Endothelial cell of umbilical vein (primary cell): ENCODE measurements at regions not wholly inside any gene's neighbourhood (a gene's known extent, or its start where the extent isn't known, plus 50 kb on each side); places are given as distances from the start of the nearest gene placed in this dataset.

ENCODE experiments used
- BruUV-seq: library from RNA; stranded (reverse); fragments of 400-500 nt; replicated peaks from 2 replicates; lab custom pipeline; 2021; lab: Mats Ljungman, UMichigan
- CTCF ChIA-PET: fragments of 300-600, 350-600 bp; sonication (Branson Sonifier 250); formaldehyde crosslinking; loops from one replicate; lab custom pipeline; 2021; ENCODE audit warnings: antibody characterized with exemption, inconsistent platforms; lab: Charles Lee
- POLR2A ChIA-PET: fragments of 300-600, 350-600 bp; sonication (Branson Sonifier 250); formaldehyde crosslinking; loops from one replicate; lab custom pipeline; 2021; ENCODE audit warnings: antibody characterized with exemption, inconsistent platforms; lab: Charles Lee
- DNase-seq: peaks from one replicate; pipeline ENCODE4 v3.0.0-alpha.2; 2011; ENCODE audit warnings: low read depth, low spot score
- FAIRE-seq: peaks from 2 replicates; lab custom pipeline; 2011; peaks lifted over from hg19 to GRCh38; lab: Jason Lieb, UNC
- H2AFZ ChIP-seq: 2 replicates; pipeline ENCODE4 v1.6.0; 2012; ENCODE audit warnings: low read depth, low read length, control low read depth, inconsistent platforms
- H3K27ac ChIP-seq: 2 replicates; pipeline ENCODE4 v1.5.1; 2011; ENCODE audit warnings: low read depth, mild to moderate bottlenecking, control low read depth, low read length, moderate library complexity; ENCODE audit not compliant: insufficient read depth
- H3K27me3 ChIP-seq, 2 experiments: 2 replicates each; pipeline versions ENCODE4 v1.6.0 to v1.6.1; 2011; ENCODE audit warnings: low read length in 2 of 2, mixed read lengths in 1 of 2; ENCODE audit not compliant: control insufficient read depth in 2 of 2, insufficient read depth in 2 of 2
- H3K36me3 ChIP-seq, 2 experiments: 2 replicates in 1 of 2; 3 replicates in 1 of 2; pipeline ENCODE4 v1.5.1; 2011; ENCODE audit warnings: low read length in 2 of 2, mild to moderate bottlenecking in 1 of 2, moderate library complexity in 1 of 2; ENCODE audit not compliant: control insufficient read depth in 2 of 2, insufficient read depth in 2 of 2; ENCODE audit errors: extremely low read depth in 1 of 2
- H3K4me1 ChIP-seq: 3 replicates; pipeline ENCODE4 v1.5.1; 2011; ENCODE audit warnings: mild to moderate bottlenecking, low read length; ENCODE audit not compliant: control insufficient read depth, insufficient read depth; ENCODE audit errors: extremely low read depth
- H3K4me2 ChIP-seq: 2 replicates; pipeline ENCODE4 v1.6.1; 2011; ENCODE audit warnings: low read length, control low read depth, mixed read lengths; ENCODE audit not compliant: insufficient read depth
- H3K4me3 ChIP-seq, 3 experiments: fragments of 200-600 bp in 1 of 3; sonication (generic), shearing (Covaris generic) in 1 of 3; replicated peaks in 1 of 3; 2 replicates each; pipeline ENCODE4 v1.5.1; 2011 to 2016; ENCODE audit warnings: control low read depth in 3 of 3, low read length in 3 of 3, mild to moderate bottlenecking in 2 of 3, inconsistent platforms in 1 of 3, low read depth in 1 of 3, moderate library complexity in 1 of 3; ENCODE audit not compliant: insufficient read depth in 1 of 3
- H3K79me2 ChIP-seq: 2 replicates; pipeline ENCODE4 v1.6.0; 2012; ENCODE audit warnings: low read length, inconsistent platforms; ENCODE audit not compliant: control insufficient read depth, insufficient read depth
- H3K9ac ChIP-seq: replicated peaks from 2 replicates; pipeline ENCODE3; 2011; ENCODE audit warnings: low read length, control low read depth; ENCODE audit not compliant: insufficient read depth; ENCODE audit errors: extremely low read depth
- H3K9me1 ChIP-seq: replicated peaks from 3 replicates; pipeline ENCODE4 v1.6.0; 2011; ENCODE audit warnings: mild to moderate bottlenecking, low read length; ENCODE audit not compliant: control insufficient read depth, insufficient read depth; ENCODE audit errors: extremely low read depth
- H3K9me3 ChIP-seq: replicated peaks from 2 replicates; pipeline ENCODE4 v1.5.1; 2012; ENCODE audit warnings: low read length, inconsistent platforms; ENCODE audit not compliant: control insufficient read depth, insufficient read depth
- H4K20me1 ChIP-seq: replicated peaks from 2 replicates; pipeline ENCODE3; 2011; ENCODE audit warnings: mild to moderate bottlenecking, low read length; ENCODE audit not compliant: control insufficient read depth, insufficient read depth; ENCODE audit errors: extremely low read depth
- EZH2 ChIP-seq: IDR thresholded peaks from 2 replicates; pipeline ENCODE4 v1.6.1; 2012; ENCODE audit warnings: borderline replicate concordance, low read depth, mild to moderate bottlenecking, moderate library complexity, low read length, inconsistent platforms; ENCODE audit not compliant: severe bottlenecking
- FOS ChIP-seq: IDR thresholded peaks from 2 replicates; pipeline ENCODE4 v1.6.1; 2011; ENCODE audit warnings: mild to moderate bottlenecking, low read length, moderate library complexity, borderline replicate concordance; ENCODE audit not compliant: insufficient read depth
- GATA2 ChIP-seq: IDR thresholded peaks from 2 replicates; pipeline ENCODE4 v1.7.0; 2011; ENCODE audit warnings: low read depth, mild to moderate bottlenecking, moderate library complexity, mixed read lengths, low read length; ENCODE audit not compliant: insufficient read length, insufficient read depth
- JUN ChIP-seq: IDR thresholded peaks from 2 replicates; pipeline ENCODE4 v1.6.1; 2011; ENCODE audit warnings: borderline replicate concordance, low read depth; ENCODE audit not compliant: insufficient read length, insufficient read depth
- MYC ChIP-seq: IDR thresholded peaks from one replicate; pipeline ENCODE4 v1.6.1; 2011; ENCODE audit warnings: mild to moderate bottlenecking, low read depth, low read length
- POLR2A ChIP-seq: IDR thresholded peaks from 2 replicates; pipeline ENCODE4 v1.6.1; 2012; ENCODE audit warnings: low read depth, mild to moderate bottlenecking, control low read depth, low read length
- POLR2AphosphoS5 ChIP-seq: IDR thresholded peaks from 2 replicates; pipeline ENCODE4 v1.6.1; 2012; ENCODE audit warnings: low read depth, mild to moderate bottlenecking, control low read depth, low read length, moderate library complexity; ENCODE audit not compliant: insufficient read depth
- dilution Hi-C: fragments of 300-500 bp; cut with MboI; formaldehyde crosslinking; loops from one replicate; pipeline ENCODE4 v1.15.0; 2019; ENCODE audit warnings: low sequenced_read_pairs; ENCODE audit not compliant: extremely low pct_ligation_motif_present
- intact Hi-C: fragments of 100-400 bp; cut with micrococcal nuclease; formaldehyde crosslinking; loops from one replicate; pipeline ENCODE4 v1.10.0; 2022
- TF ChIP-seq, protein P1 (sequence below): IDR thresholded peaks from 2 replicates; pipeline ENCODE4 v1.6.1; 2011; ENCODE audit not compliant: insufficient read depth, insufficient read length
- TF ChIP-seq, protein P2 (sequence below), 2 donors: IDR thresholded peaks; 1 replicate in 1 of 2; 2 replicates in 1 of 2; pipeline ENCODE4 v1.5.1; 2011; ENCODE audit warnings: low read length in 2 of 2, mild to moderate bottlenecking in 2 of 2, moderate library complexity in 2 of 2, control low read depth in 1 of 2, inconsistent platforms in 1 of 2, low read depth in 1 of 2; ENCODE audit not compliant: insufficient read depth in 1 of 2; ENCODE audit errors: extremely low read depth in 1 of 2

DNA sequence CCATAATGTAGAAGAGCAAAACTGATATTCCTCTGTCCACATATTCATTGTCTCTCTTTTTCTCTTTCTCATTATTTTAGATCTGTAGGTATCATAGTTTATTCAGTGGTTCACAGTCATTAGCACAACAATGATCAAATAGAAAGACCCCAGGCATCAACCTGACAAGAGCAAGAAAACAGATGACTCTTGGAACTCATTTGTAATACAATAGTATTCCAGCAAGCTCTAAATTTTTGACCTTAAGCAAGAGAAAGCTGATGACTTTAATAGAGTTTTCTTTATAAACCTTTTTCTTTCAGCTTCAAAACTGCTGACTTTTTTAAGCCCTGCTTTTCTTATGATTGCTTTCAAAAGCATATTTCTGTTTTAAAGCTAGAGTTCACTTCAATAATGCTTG, 507.5 kb upstream of the SORCS1 start:
- POLR2A ChIA-PET, result no interaction called here

More for the DNA sequence above, 507.5 kb upstream of the SORCS1 start:
- peaks cover 4% of the 10 kb centered on the region for H3K9me3 ChIP-seq
- no peaks in the 10 kb centered on the region for H3K79me2 ChIP-seq
- CTCF ChIA-PET, result no interaction called here
- intact Hi-C loops (no loop called here), dilution Hi-C loops (no loop called here)
- no peak overlapping the region for H3K9ac ChIP-seq
- no peak for FAIRE-seq
- no peaks in the 10 kb centered on the region for H3K9me1 ChIP-seq
- H2AFZ ChIP-seq, result no peak overlapping the region
- H3K4me3 ChIP-seq, result no peak overlapping the region
- H3K4me2 ChIP-seq, result no peak overlapping the region
- H3K27ac ChIP-seq, result no peak overlapping the region
- no peaks in the 10 kb centered on the region for H3K36me3 ChIP-seq
- H3K27me3 ChIP-seq, result no peaks in the 10 kb centered on the region
- TF ChIP-seq, protein P1, sequence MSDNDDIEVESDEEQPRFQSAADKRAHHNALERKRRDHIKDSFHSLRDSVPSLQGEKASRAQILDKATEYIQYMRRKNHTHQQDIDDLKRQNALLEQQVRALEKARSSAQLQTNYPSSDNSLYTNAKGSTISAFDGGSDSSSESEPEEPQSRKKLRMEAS, result no peak
- TF ChIP-seq POLR2AphosphoS5, result no peak
- no peak for TF ChIP-seq MYC
- TF ChIP-seq EZH2, result no peak
- TF ChIP-seq FOS, result no peak
- TF ChIP-seq, protein P2, sequence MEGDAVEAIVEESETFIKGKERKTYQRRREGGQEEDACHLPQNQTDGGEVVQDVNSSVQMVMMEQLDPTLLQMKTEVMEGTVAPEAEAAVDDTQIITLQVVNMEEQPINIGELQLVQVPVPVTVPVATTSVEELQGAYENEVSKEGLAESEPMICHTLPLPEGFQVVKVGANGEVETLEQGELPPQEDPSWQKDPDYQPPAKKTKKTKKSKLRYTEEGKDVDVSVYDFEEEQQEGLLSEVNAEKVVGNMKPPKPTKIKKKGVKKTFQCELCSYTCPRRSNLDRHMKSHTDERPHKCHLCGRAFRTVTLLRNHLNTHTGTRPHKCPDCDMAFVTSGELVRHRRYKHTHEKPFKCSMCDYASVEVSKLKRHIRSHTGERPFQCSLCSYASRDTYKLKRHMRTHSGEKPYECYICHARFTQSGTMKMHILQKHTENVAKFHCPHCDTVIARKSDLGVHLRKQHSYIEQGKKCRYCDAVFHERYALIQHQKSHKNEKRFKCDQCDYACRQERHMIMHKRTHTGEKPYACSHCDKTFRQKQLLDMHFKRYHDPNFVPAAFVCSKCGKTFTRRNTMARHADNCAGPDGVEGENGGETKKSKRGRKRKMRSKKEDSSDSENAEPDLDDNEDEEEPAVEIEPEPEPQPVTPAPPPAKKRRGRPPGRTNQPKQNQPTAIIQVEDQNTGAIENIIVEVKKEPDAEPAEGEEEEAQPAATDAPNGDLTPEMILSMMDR (IDR thresholded peaks at IDR 0.05; ENCODE audit: extremely low read depth in 1 of 2, insufficient read depth in 1 of 2, low read depth in 1 of 2, low read length in 2 of 2), result no peak
- TF ChIP-seq GATA2, result no peak
- no peak for TF ChIP-seq JUN
- TF ChIP-seq POLR2A, result no peak
- H3K4me1 ChIP-seq, result no peaks in the 10 kb centered on the region
- no peak for DNase-seq
- no TSS peak for BruUV-seq
- H4K20me1 ChIP-seq, result no peaks in the 10 kb centered on the region
